Activated naive CD4-positive, alpha-beta T cell treated with anti-CD3 and anti-CD28 coated beads, Interleukin-2, amount 50 U/mL, for 72 hours (primary cell): ENCODE measurements at regions not wholly inside any gene's neighbourhood (a gene's known extent, or its start where the extent isn't known, plus 50 kb on each side); places are given as distances from the start of the nearest gene placed in this dataset.
"Not testable (repeated sequence)": the region's sequence is repeated elsewhere in the genome, so short reads cannot be mapped to it uniquely, and the experiment has no call there.

Source experiments
- ATAC-seq, 2 donors: fragments of 150-1000 bp; cut with Tn5 transposase; 2 replicates each; pipeline ENCODE4 v1.10.0; 2021; ENCODE audit warnings: mild to moderate bottlenecking in 2 of 2, moderate library complexity in 2 of 2
- DNase-seq, 2 donors: peaks; one replicate each; pipeline ENCODE4 v3.0.0; 2021 to 2022; ENCODE audit warnings: low spot score in 2 of 2
- H3K27ac Mint-ChIP-seq, 2 donors: one replicate each; pipeline ENCODE4 v1.8.0; 2022; ENCODE audit warnings: mild to moderate bottlenecking in 2 of 2, mixed read lengths in 2 of 2
- H3K36me3 Mint-ChIP-seq, 2 donors: one replicate each; pipeline ENCODE4 v1.8.0; 2022; ENCODE audit warnings: mixed read lengths in 2 of 2
- H3K9me3 Mint-ChIP-seq, 2 donors: one replicate each; pipeline ENCODE4 v1.8.0; 2022; ENCODE audit warnings: mixed read lengths in 2 of 2

DNA sequence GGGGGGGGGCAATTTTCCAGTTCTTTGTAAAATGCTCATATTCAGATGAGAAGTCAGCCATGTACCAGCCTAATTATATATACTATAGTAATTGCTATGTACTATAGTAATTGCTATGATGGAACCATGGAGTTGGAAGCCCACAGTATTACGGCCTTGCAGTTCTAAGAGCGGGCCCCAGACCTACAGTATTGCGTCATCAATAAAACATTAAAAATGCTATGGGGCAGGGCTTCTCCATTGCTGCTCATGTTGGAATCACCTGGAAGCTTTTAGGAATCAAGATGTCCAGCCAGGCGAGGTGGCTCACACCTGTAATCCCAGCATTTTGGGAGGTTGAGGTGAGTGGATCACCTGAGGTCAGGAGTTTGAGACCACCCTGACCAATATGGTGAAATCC lies 443.7 kb upstream of the GRM7 start:
- ATAC-seq (no peak), DNase-seq (no peak)
- peaks cover 0 to 4% of the 10 kb centered on the region in 2 donors for H3K9me3 Mint-ChIP-seq
- no peaks in the 10 kb centered on the region for H3K36me3 Mint-ChIP-seq
- no peak overlapping the region for H3K27ac Mint-ChIP-seq

- H3K36me3 Mint-ChIP-seq, result no peaks in the 10 kb centered on the region
- no peak overlapping the region for H3K27ac Mint-ChIP-seq
- DNase-seq (no peak), ATAC-seq (no peak)
- H3K9me3 Mint-ChIP-seq, result peaks cover 4% of the 10 kb centered on the region in 2 donors
These were observed 442.4 kb upstream of the GRM7 start for GRCh38 chr3:6418485-6418884.

GRCh38 chr3:6421666-6422445 lies 439.1 kb upstream of the GRM7 start:
- Mint-ChIP-seq H3K27ac (no peak overlapping the region), H3K9me3 (peaks cover 19 to 24% of the 10 kb centered on the region in 2 donors), H3K36me3 (peaks cover 0 to 8% of the 10 kb centered on the region in 2 donors)
- ATAC-seq (no peak), DNase-seq (no peak)

GRCh38 chr3:6425289-6425820 lies 435.6 kb upstream of the GRM7 start:
- H3K27ac Mint-ChIP-seq, result no peak overlapping the region
- DNase-seq (no peak), ATAC-seq (no peak)
- H3K36me3 Mint-ChIP-seq, result peaks cover 0 to 8% of the 10 kb centered on the region in 2 donors
- peaks cover 19 to 31% of the 10 kb centered on the region in 2 donors for H3K9me3 Mint-ChIP-seq

GRCh38 chr3:6428276-6428675 lies 432.6 kb upstream of the GRM7 start:
- not testable (repeated sequence) for H3K27ac Mint-ChIP-seq, ATAC-seq
- peaks cover 15 to 31% of the 10 kb centered on the region in 2 donors for H3K9me3 Mint-ChIP-seq

DNA sequence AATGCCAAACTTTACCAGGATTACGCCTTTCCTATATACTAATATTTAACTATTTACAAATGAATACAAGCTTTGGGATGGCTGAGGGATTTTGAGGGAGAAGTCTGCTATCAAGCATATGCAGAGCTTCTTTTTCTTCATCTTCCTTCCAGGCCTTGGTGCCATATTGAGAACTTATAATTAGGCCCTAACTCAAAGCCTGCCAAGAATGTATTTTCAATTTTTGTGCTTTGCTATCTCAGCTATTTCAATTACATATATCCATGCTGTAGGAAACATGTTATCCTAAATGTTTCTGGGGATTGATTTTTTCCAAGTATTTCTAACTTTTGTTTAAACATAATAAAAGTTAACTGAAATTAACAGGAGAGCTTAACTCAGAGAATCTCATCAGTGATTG lies 425.0 kb upstream of the GRM7 start:
- DNase-seq (no peak), ATAC-seq (no peak)
- Mint-ChIP-seq H3K9me3 (peaks cover 0 to 15% of the 10 kb centered on the region in 2 donors), H3K27ac (no peak overlapping the region), H3K36me3 (no peaks in the 10 kb centered on the region)

More at GRCh38 chr3:6428276-6428675, 432.6 kb upstream of the GRM7 start:
- not testable (repeated sequence) for DNase-seq, H3K36me3 Mint-ChIP-seq

GRCh38 chr3:6437631-6438030 lies 423.3 kb upstream of the GRM7 start:
- H3K36me3 Mint-ChIP-seq, result no peaks in the 10 kb centered on the region
- ATAC-seq (no peak), DNase-seq (no peak)
- no peak overlapping the region for H3K27ac Mint-ChIP-seq
- peaks cover 0 to 15% of the 10 kb centered on the region in 2 donors for H3K9me3 Mint-ChIP-seq

DNA sequence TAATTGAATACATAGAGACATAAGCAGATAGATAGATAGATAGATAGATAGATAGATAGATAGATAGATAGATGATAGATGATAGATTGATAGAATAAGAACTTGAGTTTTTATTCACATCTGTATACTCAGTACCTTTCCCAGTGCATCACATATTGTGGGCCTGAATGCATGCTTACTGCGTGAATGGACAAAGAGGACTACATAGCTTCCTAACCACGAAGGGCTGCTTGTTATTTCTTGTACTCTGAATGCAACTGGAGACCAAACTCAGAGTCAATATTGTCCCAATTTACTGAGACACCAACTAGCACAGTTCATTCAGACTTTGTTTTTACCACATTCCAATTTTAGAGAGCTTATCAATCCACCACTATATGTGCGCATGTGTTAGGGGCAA lies 422.9 kb upstream of the GRM7 start:
- H3K9me3 Mint-ChIP-seq, result peaks cover 0 to 15% of the 10 kb centered on the region in 2 donors
- H3K27ac Mint-ChIP-seq, result no peak overlapping the region
- no peaks in the 10 kb centered on the region for H3K36me3 Mint-ChIP-seq
- ATAC-seq, result no peak
- no peak for DNase-seq

GRCh38 chr3:6439226-6439625 lies 421.7 kb upstream of the GRM7 start:
- DNase-seq (no peak), ATAC-seq (no peak)
- Mint-ChIP-seq H3K27ac (no peak overlapping the region), H3K36me3 (no peaks in the 10 kb centered on the region), H3K9me3 (peaks cover 4 to 7% of the 10 kb centered on the region in 2 donors)

- Mint-ChIP-seq H3K27ac (no peak overlapping the region), H3K9me3 (peaks cover 6 to 10% of the 10 kb centered on the region in 2 donors), H3K36me3 (no peaks in the 10 kb centered on the region)
- DNase-seq (no peak), ATAC-seq (no peak)
These were observed 421.1 kb upstream of the GRM7 start for GRCh38 chr3:6439824-6440223.

DNA sequence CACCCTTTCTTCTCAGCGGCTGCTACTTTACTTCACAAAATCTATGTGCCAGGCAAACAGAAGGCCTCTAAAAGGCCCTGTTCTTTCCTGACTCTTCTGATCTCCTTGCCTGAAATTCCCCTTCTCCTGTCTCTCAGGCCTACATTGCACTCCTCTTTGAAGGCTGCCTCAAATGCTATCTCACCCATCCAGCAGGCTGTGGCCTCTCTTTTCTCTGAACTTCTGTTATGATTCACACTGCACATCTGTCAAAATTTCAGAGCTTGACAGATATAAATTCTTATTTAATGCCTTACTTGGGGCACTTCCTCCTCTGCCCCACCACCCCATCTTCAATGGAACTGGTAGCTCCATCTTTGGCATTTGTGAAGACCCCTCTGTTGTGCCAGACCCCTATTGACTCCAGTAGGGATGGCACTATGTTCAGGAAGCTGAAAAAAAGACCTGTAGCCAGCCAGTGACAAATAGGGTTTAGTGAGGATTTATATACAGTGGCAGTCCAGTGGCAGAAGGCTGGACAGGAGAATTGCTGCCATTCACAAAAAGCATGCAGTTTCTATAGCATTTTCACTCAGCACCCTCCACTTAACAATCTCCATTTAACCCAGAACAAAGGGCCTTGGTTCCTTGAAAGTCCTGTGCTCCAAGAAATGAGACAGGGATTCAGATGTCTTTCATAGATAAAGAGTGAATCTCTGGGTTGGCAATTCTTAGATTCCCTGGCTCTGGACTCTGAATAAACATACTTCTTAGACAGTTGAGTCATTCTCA lies 415.8 kb upstream of the GRM7 start:
- ATAC-seq (no peak), DNase-seq (no peak)
- H3K27ac Mint-ChIP-seq, result no peak overlapping the region
- peaks cover 0 to 12% of the 10 kb centered on the region in 2 donors for H3K9me3 Mint-ChIP-seq
- H3K36me3 Mint-ChIP-seq, result no peaks in the 10 kb centered on the region

DNA sequence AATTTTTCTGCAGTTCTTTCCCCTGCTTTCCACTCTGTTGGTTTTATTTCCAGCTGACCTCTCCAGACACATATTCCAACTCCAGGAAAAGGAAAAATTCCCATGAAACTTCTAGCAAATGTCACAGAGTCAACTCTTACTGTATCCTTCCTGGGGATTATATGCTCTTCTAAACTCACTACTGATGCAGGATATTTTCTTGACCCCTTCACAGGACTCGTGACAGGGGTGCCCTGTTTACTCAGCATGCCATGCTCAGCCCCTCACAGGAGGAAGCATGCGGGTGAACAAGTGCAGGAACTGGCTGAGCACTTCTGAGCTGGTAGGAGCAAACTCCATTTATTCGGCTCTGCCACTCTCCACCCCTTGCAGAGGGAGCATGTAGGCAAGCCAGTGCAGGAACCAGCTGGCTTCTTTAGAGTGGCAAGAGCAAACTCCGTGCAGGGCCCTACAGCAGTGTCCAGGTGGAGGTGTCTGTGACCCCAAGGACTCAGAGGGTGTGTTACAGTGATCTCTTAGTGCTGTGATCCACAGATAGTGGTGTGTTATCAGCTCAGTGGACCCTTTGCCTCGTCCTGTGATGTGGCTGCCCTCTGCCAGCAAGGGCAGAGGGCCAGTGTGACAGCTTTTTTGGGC lies 413.6 kb upstream of the GRM7 start:
- no peak overlapping the region for H3K27ac Mint-ChIP-seq
- H3K36me3 Mint-ChIP-seq, result no peaks in the 10 kb centered on the region
- H3K9me3 Mint-ChIP-seq, result peaks cover 4 to 17% of the 10 kb centered on the region in 2 donors
- no peak for DNase-seq
- ATAC-seq, result no peak

GRCh38 chr3:6448011-6448410 lies 412.9 kb upstream of the GRM7 start:
- Mint-ChIP-seq H3K36me3 (no peaks in the 10 kb centered on the region), H3K9me3 (peaks cover 4 to 17% of the 10 kb centered on the region in 2 donors)

GRCh38 chr3:6449099-6449498 lies 411.8 kb upstream of the GRM7 start:
- Mint-ChIP-seq H3K9me3 (peaks cover 4 to 14% of the 10 kb centered on the region in 2 donors), H3K27ac (no peak overlapping the region), H3K36me3 (no peaks in the 10 kb centered on the region)
- DNase-seq, result no peak
- ATAC-seq, result no peak

More at GRCh38 chr3:6448011-6448410, 412.9 kb upstream of the GRM7 start:
- H3K27ac Mint-ChIP-seq, result no peak overlapping the region
- no peak for ATAC-seq
- no peak for DNase-seq

GRCh38 chr3:6452974-6453373 lies 407.9 kb upstream of the GRM7 start:
- Mint-ChIP-seq H3K27ac (no peak overlapping the region), H3K9me3 (peaks cover 4% of the 10 kb centered on the region in 2 donors), H3K36me3 (no peaks in the 10 kb centered on the region)
- ATAC-seq, result no peak
- DNase-seq, result no peak

DNA sequence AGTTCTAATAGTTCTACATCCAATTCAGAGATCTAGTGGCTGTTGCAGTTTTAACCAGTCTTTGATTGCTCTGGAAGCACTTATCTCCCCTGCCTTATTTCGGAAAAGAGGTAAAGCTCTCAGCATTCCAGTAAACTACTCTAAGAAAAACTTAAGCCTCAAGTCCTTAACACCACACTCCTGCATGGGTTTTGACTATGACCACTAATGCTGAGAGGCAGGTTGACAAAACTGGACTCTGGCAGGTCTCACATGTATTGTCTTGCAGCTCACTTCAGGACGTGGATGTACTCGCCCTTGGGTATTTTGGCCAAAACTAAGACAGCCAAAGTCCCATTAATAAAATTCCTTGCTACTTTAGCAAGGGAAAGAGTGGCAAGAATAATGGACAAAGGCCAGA lies 405.9 kb upstream of the GRM7 start:
- DNase-seq, result no peak
- Mint-ChIP-seq H3K27ac (no peak overlapping the region), H3K36me3 (no peaks in the 10 kb centered on the region), H3K9me3 (peaks cover 4 to 5% of the 10 kb centered on the region in 2 donors)
- ATAC-seq, result no peak

DNA sequence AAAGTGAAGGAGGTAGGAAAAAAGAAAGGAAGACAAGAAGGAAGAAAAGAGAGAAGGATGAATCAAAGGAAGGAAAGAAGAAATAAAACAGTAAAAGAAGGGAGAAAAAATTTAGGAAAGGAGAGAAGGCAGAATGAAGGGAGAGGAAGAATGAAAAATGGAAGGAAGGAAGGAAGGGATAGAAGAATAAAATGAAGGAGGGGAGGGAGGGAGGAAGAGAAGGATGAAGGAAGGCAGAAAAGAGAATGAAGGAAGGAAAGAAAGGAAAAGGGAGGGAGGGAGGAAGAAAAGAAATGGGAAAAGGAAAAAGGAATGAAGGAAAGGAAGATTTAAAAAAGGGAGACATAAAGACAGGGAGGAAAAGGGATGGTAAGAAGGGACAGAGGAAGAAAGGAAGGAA lies 393.7 kb upstream of the GRM7 start:
- no peak for ATAC-seq
- peaks cover 0 to 8% of the 10 kb centered on the region in 2 donors for H3K36me3 Mint-ChIP-seq
- no peak for DNase-seq
- H3K9me3 Mint-ChIP-seq, result peaks cover 9 to 24% of the 10 kb centered on the region in 2 donors
- no peak overlapping the region for H3K27ac Mint-ChIP-seq
